Left lung (tissue), 4 donors: ENCODE measurements at regions not wholly inside any gene's neighbourhood (a gene's known extent, or its start where the extent isn't known, plus 50 kb on each side); places are given as distances from the start of the nearest gene placed in this dataset.

Source experiments
- ATAC-seq: fragments of 200-7000 bp; cut with Tn5 transposase; one replicate; pipeline ENCODE4 v1.9.1; 2020; ENCODE audit warnings: moderate library complexity
- DNase-seq, 4 donors: peaks; one replicate each; pipeline ENCODE4 v3.0.0-alpha.2; 2013 to 2020
- H3K27ac ChIP-seq, 2 donors: fragments of 200-600 bp; sonication (generic) in 1 of 2; one replicate each; pipeline versions ENCODE4 v1.5.0 to v1.8.0; 2020 to 2021
- H3K27me3 ChIP-seq, 2 donors: fragments of 200-600 bp; sonication (generic) in 1 of 2; one replicate each; pipeline versions ENCODE4 v1.5.0 to v1.8.0; 2020 to 2021
- H3K36me3 ChIP-seq, 2 donors: fragments of 200-600 bp; sonication (generic) in 1 of 2; one replicate each; pipeline versions ENCODE4 v1.5.0 to v1.8.0; 2020 to 2021
- H3K4me1 ChIP-seq, 2 donors: fragments of 200-600 bp; one replicate each; pipeline ENCODE4 v1.8.0; 2021
- H3K4me3 ChIP-seq, 2 donors: fragments of 200-600 bp; sonication (generic) in 1 of 2; one replicate each; pipeline versions ENCODE4 v1.5.0 to v1.8.0; 2020 to 2021; ENCODE audit warnings: mild to moderate bottlenecking in 1 of 2
- H3K9me3 ChIP-seq, 2 donors: fragments of 200-600 bp; sonication (generic) in 1 of 2; one replicate each; pipeline versions ENCODE4 v1.5.0 to v1.8.0; 2020 to 2021
- intact Hi-C, 2 donors: fragments of 100-400 bp; cut with DNase I; formaldehyde crosslinking; loops; one replicate each; pipeline versions ENCODE4 v1.11.2 to v1.14.2; 2022
- TF ChIP-seq, protein P1 (sequence below), 2 donors: fragments of 200-600 bp; sonication (generic) in 1 of 2; IDR thresholded peaks; one replicate each; pipeline versions ENCODE4 v1.5.0 to v1.8.0; 2021; ENCODE audit warnings: antibody characterized with exemption in 2 of 2
- donor health status: DM: no; HTN: yes; CAD: no.
- donor health status: DM: no; HTN: no; CAD: no.

DNA sequence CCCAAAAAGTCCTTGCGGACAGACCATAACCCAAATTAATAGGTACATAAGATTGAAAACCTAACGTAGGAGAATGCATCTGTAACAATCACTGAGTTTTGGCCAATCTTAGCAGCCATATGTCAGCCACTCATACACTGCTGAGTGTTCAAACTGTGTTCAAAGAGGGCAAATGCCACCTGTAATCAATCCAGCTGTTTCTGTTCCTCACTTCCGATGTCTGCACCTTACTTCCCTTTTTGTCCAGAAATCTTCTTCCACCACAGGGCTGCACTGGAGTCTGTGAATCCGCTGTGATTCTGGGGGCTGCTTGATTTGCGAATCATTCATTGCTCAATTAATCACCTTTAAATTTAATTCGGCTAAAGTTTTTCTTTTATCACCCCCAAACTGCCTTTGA lies 263.9 kb downstream of the ICE1 start:
- peaks cover 0 to 6% of the 10 kb centered on the region in 2 donors for H3K9me3 ChIP-seq
- H3K4me3 ChIP-seq = no peak overlapping the region
- intact Hi-C loops = no loop called here
- ATAC-seq (no peak), DNase-seq (no peak)
- H3K27ac ChIP-seq = no peak overlapping the region
- no peaks in the 10 kb centered on the region for H3K4me1 ChIP-seq
- no peaks in the 10 kb centered on the region for H3K27me3 ChIP-seq
- no peaks in the 10 kb centered on the region for H3K36me3 ChIP-seq
- TF ChIP-seq, protein P1, sequence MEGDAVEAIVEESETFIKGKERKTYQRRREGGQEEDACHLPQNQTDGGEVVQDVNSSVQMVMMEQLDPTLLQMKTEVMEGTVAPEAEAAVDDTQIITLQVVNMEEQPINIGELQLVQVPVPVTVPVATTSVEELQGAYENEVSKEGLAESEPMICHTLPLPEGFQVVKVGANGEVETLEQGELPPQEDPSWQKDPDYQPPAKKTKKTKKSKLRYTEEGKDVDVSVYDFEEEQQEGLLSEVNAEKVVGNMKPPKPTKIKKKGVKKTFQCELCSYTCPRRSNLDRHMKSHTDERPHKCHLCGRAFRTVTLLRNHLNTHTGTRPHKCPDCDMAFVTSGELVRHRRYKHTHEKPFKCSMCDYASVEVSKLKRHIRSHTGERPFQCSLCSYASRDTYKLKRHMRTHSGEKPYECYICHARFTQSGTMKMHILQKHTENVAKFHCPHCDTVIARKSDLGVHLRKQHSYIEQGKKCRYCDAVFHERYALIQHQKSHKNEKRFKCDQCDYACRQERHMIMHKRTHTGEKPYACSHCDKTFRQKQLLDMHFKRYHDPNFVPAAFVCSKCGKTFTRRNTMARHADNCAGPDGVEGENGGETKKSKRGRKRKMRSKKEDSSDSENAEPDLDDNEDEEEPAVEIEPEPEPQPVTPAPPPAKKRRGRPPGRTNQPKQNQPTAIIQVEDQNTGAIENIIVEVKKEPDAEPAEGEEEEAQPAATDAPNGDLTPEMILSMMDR (IDR thresholded peaks at IDR 0.05) = no peak

DNA sequence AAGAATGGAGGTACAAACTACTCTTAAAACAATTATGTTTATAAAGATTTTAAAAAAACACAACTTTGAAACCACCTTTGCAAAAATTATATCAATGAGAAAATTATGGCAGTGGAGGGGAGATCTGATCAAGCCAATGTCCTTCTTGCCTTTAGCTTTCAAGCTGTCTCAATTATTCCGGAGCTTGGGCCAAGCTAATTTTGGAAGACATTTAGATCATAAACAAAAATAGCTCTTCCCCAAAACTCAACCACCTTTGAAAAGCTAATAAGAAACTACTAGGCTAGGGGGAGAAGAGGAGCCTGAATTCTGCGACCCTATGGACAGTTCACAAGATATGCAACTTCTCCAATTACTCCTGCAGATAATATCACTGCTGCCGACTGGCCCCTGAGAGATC lies 263.3 kb downstream of the ICE1 start:
- TF ChIP-seq, protein P1 (IDR thresholded peaks at IDR 0.05) = no peak
- intact Hi-C loops = no loop called here
- no peak for ATAC-seq
- peaks cover 0 to 6% of the 10 kb centered on the region in 2 donors for H3K9me3 ChIP-seq
- H3K4me3 ChIP-seq = no peak overlapping the region
- H3K36me3 ChIP-seq = no peaks in the 10 kb centered on the region
- no peaks in the 10 kb centered on the region for H3K27me3 ChIP-seq
- H3K4me1 ChIP-seq = no peaks in the 10 kb centered on the region
- H3K27ac ChIP-seq = no peak overlapping the region
- DNase-seq = no peak

DNA sequence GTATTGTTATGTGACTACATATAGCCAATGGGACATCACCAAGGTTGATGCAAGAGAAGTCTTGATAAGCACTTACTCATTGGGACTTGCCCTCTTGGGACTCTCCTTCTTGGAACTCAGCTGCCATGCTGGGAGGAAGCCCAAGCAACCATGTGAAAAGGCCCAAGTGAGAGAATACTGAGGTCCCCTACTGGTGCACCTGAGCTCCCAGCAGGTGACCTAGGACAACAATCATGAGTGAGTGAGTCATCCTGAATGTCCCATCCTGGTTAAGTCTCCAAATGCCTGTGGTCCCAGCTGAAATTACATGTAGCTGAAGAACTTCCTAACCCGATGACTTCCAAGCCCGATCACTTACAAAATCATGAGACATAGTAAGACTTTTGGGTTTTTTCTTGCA lies 260.7 kb downstream of the ICE1 start:
- Histone ChIP-seq H3K27ac (no peak overlapping the region), H3K36me3 (no peaks in the 10 kb centered on the region), H3K27me3 (no peaks in the 10 kb centered on the region), H3K9me3 (peaks cover 0 to 6% of the 10 kb centered on the region in 2 donors), H3K4me1 (no peaks in the 10 kb centered on the region), H3K4me3 (no peak overlapping the region)
- DNase-seq (no peak), ATAC-seq (no peak)
- TF ChIP-seq, protein P1 (IDR thresholded peaks at IDR 0.05) = no peak
- intact Hi-C loops = no loop called here

DNA sequence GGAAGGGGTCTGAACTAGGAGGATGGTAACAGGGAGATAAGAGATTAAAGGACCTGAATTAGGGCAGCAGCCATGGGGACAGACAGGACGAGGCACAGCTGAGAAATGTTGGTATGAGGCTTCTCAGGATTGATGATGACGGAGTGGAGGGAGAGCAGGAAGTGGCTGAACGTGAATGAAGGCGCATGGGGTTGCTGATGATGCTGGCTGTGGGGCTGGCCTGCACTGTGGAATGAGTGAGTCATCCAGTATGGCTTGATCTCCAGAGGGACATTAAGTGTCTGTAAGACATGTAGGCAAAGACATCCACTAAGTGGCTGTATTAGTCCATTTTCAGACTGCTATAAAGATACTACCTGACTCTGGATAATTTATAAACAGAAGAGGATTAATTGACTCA lies 256.4 kb downstream of the ICE1 start:
- ATAC-seq (no peak), DNase-seq (no peak)
- intact Hi-C loops = no loop called here
- H3K36me3 ChIP-seq = no peaks in the 10 kb centered on the region
- TF ChIP-seq, protein P1 (IDR thresholded peaks at IDR 0.05) = no peak
- no peaks in the 10 kb centered on the region for H3K27me3 ChIP-seq
- H3K27ac ChIP-seq = no peak overlapping the region
- H3K4me1 ChIP-seq = no peaks in the 10 kb centered on the region
- no peak overlapping the region for H3K4me3 ChIP-seq
- H3K9me3 ChIP-seq = peaks cover 0 to 6% of the 10 kb centered on the region in 2 donors

DNA sequence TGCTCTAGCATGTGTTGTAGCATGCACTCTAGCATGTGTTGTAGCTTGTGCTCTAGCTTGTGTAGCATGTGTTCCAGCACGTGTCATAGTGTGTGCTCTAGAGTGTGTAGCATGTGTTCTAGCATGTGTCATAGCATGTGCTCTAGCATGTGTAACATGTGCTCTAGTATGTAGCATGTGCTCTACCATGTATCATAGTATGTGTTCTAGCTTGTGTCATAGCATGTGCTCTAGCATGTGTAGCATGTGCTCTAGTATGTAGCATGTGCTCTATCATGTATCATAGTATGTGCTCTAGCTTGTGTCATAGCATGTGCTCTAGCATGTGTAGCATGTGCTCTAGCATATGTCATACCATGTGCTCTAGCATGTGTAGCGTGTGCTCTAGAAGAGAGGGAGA lies 255.3 kb downstream of the ICE1 start:
- Histone ChIP-seq H3K27ac (no peak overlapping the region), H3K36me3 (no peaks in the 10 kb centered on the region), H3K9me3 (no peaks in the 10 kb centered on the region), H3K4me1 (no peaks in the 10 kb centered on the region), H3K4me3 (no peak overlapping the region), H3K27me3 (no peaks in the 10 kb centered on the region)
- TF ChIP-seq, protein P1 (IDR thresholded peaks at IDR 0.05) = no peak
- intact Hi-C loops = no loop called here
- DNase-seq (no peak), ATAC-seq (no peak)
